GM12801 (cell line): ENCODE measurements at regions not wholly inside any gene's neighbourhood (a gene's known extent, or its start where the extent isn't known, plus 50 kb on each side); places are given as distances from the start of the nearest gene placed in this dataset.

Experiments used
- TF ChIP-seq, protein P1 (sequence below): IDR thresholded peaks from one replicate; pipeline ENCODE4 v1.5.1; 2011; ENCODE audit warnings: control low read depth; ENCODE audit not compliant: insufficient read length; ENCODE audit errors: extremely low read depth

DNA sequence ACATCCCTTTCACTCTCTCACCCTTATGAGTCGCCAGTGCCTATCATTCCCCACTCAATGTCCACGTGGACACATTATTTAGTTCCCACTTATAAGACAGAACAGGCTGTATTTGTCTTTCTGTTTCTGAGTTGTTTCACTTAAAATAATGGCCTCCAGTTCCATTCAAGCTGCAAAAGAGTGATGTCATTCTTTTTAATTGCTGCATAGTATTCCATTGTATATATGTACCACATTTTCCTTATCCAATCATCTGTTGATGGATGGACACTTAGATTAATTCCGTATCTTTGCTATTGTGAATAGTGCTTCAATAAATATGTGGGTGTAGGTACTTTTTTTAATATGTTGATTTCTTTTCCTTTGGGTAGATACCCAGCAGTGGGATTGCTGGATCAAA, 79.1 kb downstream of the ZNF365 start:
- TF ChIP-seq, protein P1, sequence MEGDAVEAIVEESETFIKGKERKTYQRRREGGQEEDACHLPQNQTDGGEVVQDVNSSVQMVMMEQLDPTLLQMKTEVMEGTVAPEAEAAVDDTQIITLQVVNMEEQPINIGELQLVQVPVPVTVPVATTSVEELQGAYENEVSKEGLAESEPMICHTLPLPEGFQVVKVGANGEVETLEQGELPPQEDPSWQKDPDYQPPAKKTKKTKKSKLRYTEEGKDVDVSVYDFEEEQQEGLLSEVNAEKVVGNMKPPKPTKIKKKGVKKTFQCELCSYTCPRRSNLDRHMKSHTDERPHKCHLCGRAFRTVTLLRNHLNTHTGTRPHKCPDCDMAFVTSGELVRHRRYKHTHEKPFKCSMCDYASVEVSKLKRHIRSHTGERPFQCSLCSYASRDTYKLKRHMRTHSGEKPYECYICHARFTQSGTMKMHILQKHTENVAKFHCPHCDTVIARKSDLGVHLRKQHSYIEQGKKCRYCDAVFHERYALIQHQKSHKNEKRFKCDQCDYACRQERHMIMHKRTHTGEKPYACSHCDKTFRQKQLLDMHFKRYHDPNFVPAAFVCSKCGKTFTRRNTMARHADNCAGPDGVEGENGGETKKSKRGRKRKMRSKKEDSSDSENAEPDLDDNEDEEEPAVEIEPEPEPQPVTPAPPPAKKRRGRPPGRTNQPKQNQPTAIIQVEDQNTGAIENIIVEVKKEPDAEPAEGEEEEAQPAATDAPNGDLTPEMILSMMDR, result no peak

DNA sequence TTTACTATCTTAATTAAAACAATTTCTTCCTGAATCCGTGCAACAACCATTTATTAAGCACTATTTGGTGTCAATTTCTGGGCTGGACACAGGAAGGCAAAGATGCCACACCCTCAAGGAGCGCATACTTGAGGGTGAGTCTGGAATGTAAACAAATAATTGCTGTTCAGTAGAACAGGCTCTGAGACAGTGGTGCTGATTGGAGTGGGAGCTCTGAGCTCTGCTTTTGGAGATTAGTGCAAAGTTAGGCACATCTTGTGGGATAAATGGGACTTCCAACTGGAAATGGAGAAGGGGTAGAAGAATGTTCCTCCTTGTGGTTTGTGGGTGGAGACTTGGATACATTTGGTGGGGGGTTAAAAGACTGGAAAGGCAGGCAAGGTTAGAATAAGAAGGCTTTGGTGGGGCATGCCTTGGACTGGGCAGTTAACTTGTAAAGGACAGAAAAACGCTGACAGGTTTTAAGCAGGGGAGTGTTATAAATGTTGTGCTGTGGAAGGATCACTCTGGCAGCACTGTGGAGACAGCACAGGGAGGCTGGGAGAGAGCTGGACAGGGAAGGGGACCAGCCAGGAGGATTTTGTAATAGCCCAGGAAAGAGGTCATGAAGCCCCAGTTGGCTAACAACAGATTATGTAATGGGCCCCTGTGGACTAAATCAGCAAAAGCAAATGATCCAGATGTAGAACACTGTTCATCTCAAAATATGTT, 80.7 kb downstream of the ZNF365 start:
- TF ChIP-seq, protein P1, result no peak

- TF ChIP-seq, protein P1, result no peak
These were observed 82.5 kb downstream of the ZNF365 start for GRCh38 chr10:62456611-62457101.

GRCh38 chr10:62457196-62457595, 83.0 kb downstream of the ZNF365 start:
- TF ChIP-seq, protein P1, result no peak

GRCh38 chr10:62457598-62457997, 83.4 kb downstream of the ZNF365 start:
- TF ChIP-seq, protein P1, result no peak

DNA sequence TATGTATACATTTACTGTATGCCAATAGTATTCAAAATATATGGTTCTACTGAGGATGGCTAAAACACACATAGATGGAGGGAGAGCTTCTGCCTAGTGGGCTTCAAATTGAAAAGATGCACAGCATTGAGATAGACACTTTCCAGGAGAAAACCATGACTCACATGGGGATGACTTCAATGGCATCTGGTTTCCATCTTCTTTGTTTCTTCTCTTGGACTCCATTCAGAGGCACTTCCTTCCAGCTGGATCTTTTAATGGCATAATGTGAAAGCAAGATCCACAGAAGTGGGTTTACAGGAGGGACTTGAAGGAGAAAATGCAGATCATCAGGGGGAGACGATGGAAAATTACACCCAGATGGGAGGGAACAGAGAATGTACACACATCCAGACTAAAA, 84.9 kb downstream of the ZNF365 start:
- TF ChIP-seq, protein P1, result no peak

DNA sequence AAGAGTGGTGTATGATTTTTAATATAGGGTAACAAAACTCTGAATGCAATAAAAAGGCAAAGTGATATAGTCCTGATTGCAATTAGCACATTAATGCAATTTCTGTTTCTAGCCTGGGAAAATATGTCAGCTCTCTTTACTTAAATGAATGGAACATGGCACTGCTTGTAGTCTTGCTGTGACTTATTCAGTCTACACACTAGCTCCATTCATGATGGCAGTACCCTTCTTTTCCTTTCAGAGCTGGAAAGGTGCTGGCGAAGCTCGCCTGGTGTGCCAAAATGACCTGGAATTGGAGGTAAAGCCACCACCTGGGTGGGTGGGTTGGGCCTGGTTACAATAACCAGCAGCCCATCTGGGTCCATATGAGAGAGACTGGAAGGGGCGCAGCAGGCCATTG, 85.3 kb downstream of the ZNF365 start:
- TF ChIP-seq, protein P1, result no peak
